ENCODE measurements at regions not wholly inside any gene's neighbourhood (a gene's known extent, or its start where the extent isn't known, plus 50 kb on each side); places are given as distances from the start of the nearest gene placed in this dataset.

GRCh38 chr2:121856360-121856759, 100.9 kb downstream of the TSN start:
- no peak for TF ChIP-seq CTCF (conservative IDR thresholded peaks at IDR 0.05)
- TF ChIP-seq EZH2 (IDR thresholded peaks at IDR 0.05; ENCODE audit: low read depth), result no peak

All from PC-9 (cell line).